AG10803 (cell line): ENCODE measurements at regions not wholly inside any gene's neighbourhood (a gene's known extent, or its start where the extent isn't known, plus 50 kb on each side); places are given as distances from the start of the nearest gene placed in this dataset.

Source experiments
- DNase-seq: peaks from one replicate; pipeline ENCODE4 v3.0.0; 2010; ENCODE audit warnings: low read depth
- H3K4me3 ChIP-seq: 2 replicates; pipeline ENCODE4 v1.5.1; 2011; ENCODE audit warnings: mild to moderate bottlenecking, low read length, control low read depth
- CTCF ChIP-seq: conservative IDR thresholded peaks from 2 replicates; pipeline ENCODE4 v1.5.1; 2011; ENCODE audit warnings: mild to moderate bottlenecking, low read length, control low read depth, inconsistent platforms

GRCh38 chr15:98152156-98152555, 191.7 kb downstream of the ARRDC4 start:
- DNase-seq, result no peak
- no peak overlapping the region for H3K4me3 ChIP-seq
- TF ChIP-seq CTCF, result no peak

- no peak for TF ChIP-seq CTCF
- peak; percentile 86 for DNase-seq
- no peak overlapping the region for H3K4me3 ChIP-seq
Measured at GRCh38 chr15:98154863-98155262, 194.4 kb downstream of the ARRDC4 start.

GRCh38 chr15:98155356-98155755, 194.9 kb downstream of the ARRDC4 start:
- TF ChIP-seq CTCF, result no peak
- peak; percentile 33 for DNase-seq
- H3K4me3 ChIP-seq, result no peak overlapping the region

GRCh38 chr15:98160236-98160635, 199.7 kb downstream of the ARRDC4 start:
- no peak overlapping the region for H3K4me3 ChIP-seq
- no peak for TF ChIP-seq CTCF
- DNase-seq, result no peak

GRCh38 chr15:98163319-98164045, 203.0 kb downstream of the ARRDC4 start:
- TF ChIP-seq CTCF, result no peak
- H3K4me3 ChIP-seq, result no peak overlapping the region
- DNase-seq, result no peak

GRCh38 chr15:98164571-98164970, 204.1 kb downstream of the ARRDC4 start:
- TF ChIP-seq CTCF, result no peak
- H3K4me3 ChIP-seq, result no peak overlapping the region
- peak; percentile 58 for DNase-seq

- no peak for DNase-seq
- no peak for TF ChIP-seq CTCF
- no peak overlapping the region for H3K4me3 ChIP-seq
Measured at GRCh38 chr15:98164986-98165385, 204.5 kb downstream of the ARRDC4 start.
